ENCODE measurements at regions not wholly inside any gene's neighbourhood (a gene's known extent, or its start where the extent isn't known, plus 50 kb on each side); places are given as distances from the start of the nearest gene placed in this dataset.

DNA sequence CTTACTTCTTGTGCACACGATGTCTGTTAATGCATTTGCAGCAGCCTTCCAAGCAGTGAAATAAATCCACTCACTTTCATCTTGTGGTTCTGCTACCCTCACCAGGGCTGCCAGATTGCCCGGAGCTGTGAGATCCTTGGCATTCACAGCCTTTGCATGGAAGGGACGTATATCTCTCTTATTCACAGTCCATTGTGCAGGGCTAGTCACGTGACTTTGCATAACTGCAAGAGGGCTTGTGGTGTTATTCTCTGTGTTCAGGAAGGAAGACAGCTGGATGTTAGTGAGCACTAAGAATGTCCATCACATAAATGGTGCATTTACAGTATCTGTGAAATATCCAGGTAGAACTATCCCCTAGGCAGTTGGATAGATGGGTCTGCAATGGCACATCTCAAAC is 96.5 kb upstream of the BEND4 start:
- Histone ChIP-seq H2BK5ac (ENCODE audit: low read depth, low read length, poor library complexity, severe bottlenecking) (no peak overlapping the region), H3K56ac (ENCODE audit: extremely low read depth, insufficient read depth, low read length) (no peak overlapping the region), H3K18ac (ENCODE audit: low read depth, low read length) (no peak overlapping the region), H3K23ac (ENCODE audit: low read depth, low read length) (no peak overlapping the region), H3K27me3 (ENCODE audit: control insufficient read depth, insufficient read depth, low read length) (no peaks in the 10 kb centered on the region), H3K79me1 (ENCODE audit: low read depth in 1 of 2, low read length in 2 of 2) (no peaks in the 10 kb centered on the region), H2BK15ac (ENCODE audit: low read depth, low read length) (no peak overlapping the region), H2BK20ac (ENCODE audit: low read depth, low read length) (no peak overlapping the region), H4K8ac (ENCODE audit: low read depth in 2 of 2, low read length in 2 of 2) (no peak overlapping the region), H3K9me1 (ENCODE audit: insufficient read depth, low read length) (no peaks in the 10 kb centered on the region), H3K36me3 (ENCODE audit: control insufficient read depth, insufficient read depth, low read length) (no peaks in the 10 kb centered on the region), H3K9me3 (ENCODE audit: control insufficient read depth, insufficient read depth, low read length) (no peaks in the 10 kb centered on the region), H4K5ac (ENCODE audit: low read depth, low read length) (no peak overlapping the region), H3K27ac (ENCODE audit: insufficient read depth, low read length) (no peak overlapping the region), H4K91ac (ENCODE audit: insufficient read depth, low read depth, low read length) (no peak overlapping the region), H3K4me2 (ENCODE audit: low read depth, low read length) (no peak overlapping the region), H2BK120ac (ENCODE audit: low read depth, low read length) (no peak overlapping the region), H3K9ac (ENCODE audit: low read depth, low read length) (no peak overlapping the region), H2AK9ac (replicated peaks; ENCODE audit: low read depth, low read length, poor library complexity) (no peak overlapping the region), H3K14ac (replicated peaks; ENCODE audit: low read depth, low read length) (no peak overlapping the region), H3K4me1 (ENCODE audit: control insufficient read depth, insufficient read depth, low read length) (no peaks in the 10 kb centered on the region), H2AK5ac (ENCODE audit: low read depth, low read length) (no peak overlapping the region), H3K4ac (ENCODE audit: low read depth, low read length) (no peak overlapping the region), H3K4me3 (ENCODE audit: insufficient read depth, low read depth, low read length) (no peak overlapping the region), H2AFZ (replicated peaks; ENCODE audit: low read length, poor library complexity) (no peak overlapping the region), H4K20me1 (ENCODE audit: insufficient read depth, low read length) (no peaks in the 10 kb centered on the region)
- 67% methylated on average over 1 of the region's 4 CpGs; no CpG with 5 or more reads in 1 of the 2 experiments for WGBS, 2 experiments (ENCODE audit: extremely low coverage in 2 of 2, insufficient read length in 1 of 2)
- in situ Hi-C loops (cut with MboI; ENCODE audit: low sequenced_read_pairs) (no loop called here), dilution Hi-C loops (cut with HindIII; ENCODE audit: low sequenced_read_pairs, unreplicated experiment) (no loop called here), intact Hi-C loops (cut with micrococcal nuclease) (no loop called here)
- ChIA-PET POLR2A (ENCODE audit: unreplicated experiment) (no interaction called here), CTCF (no interaction called here)
- BruUV-seq (replicated peaks) = no TSS peak
- ATAC-seq (ENCODE audit: low read depth) = no peak
- no peak for DNase-seq
- TF ChIP-seq RFX5 (IDR thresholded peaks at IDR 0.05; ENCODE audit: low read depth, low read length) = no peak
- no peak for TF ChIP-seq NFE2L2 (IDR thresholded peaks at IDR 0.05; ENCODE audit: low read depth, low read length)
- no peak for TF ChIP-seq RAD21 (IDR thresholded peaks at IDR 0.05; ENCODE audit: low read length)

Data from IMR-90 (cell line).